GM23338 (cell line): ENCODE measurements at regions not wholly inside any gene's neighbourhood (a gene's known extent, or its start where the extent isn't known, plus 50 kb on each side); places are given as distances from the start of the nearest gene placed in this dataset.

ENCODE experiments used
- CREB1 ChIP-seq: fragments of 250-450 bp; sonication (Bioruptor Pico); IDR thresholded peaks from 2 replicates; pipeline ENCODE4 v1.5.0; 2020; ENCODE audit warnings: low read depth, mild to moderate bottlenecking, moderate library complexity
- CTCF ChIP-seq, 2 experiments: fragments of 200-600 bp in 1 of 2; sonication (generic) in 1 of 2; conservative IDR thresholded peaks; 2 replicates each; pipeline versions ENCODE4 v1.5.1 to v1.6.1; 2016 to 2017; ENCODE audit warnings: antibody characterized with exemption in 2 of 2, low read depth in 2 of 2, mild to moderate bottlenecking in 2 of 2, moderate library complexity in 1 of 2
- ETS1 ChIP-seq: IDR thresholded peaks from 2 replicates; pipeline ENCODE4 v1.6.1; 2016; ENCODE audit warnings: antibody characterized with exemption
- EZH2 ChIP-seq: fragments of 200-600 bp; sonication (generic); IDR thresholded peaks from one replicate; pipeline ENCODE4 v1.8.0; 2017; ENCODE audit warnings: antibody characterized with exemption, mild to moderate bottlenecking, low read depth; ENCODE audit not compliant: unreplicated experiment
- EZH2phosphoT487 ChIP-seq: fragments of 200-600 bp; sonication (generic); IDR thresholded peaks from one replicate; pipeline ENCODE4 v1.8.1; 2018; ENCODE audit warnings: antibody characterized with exemption; ENCODE audit not compliant: unreplicated experiment
- JUNB ChIP-seq: IDR thresholded peaks from one replicate; pipeline ENCODE4 v1.6.1; 2016; ENCODE audit warnings: antibody characterized with exemption; ENCODE audit not compliant: unreplicated experiment
- NANOG ChIP-seq: IDR thresholded peaks from 2 replicates; pipeline ENCODE4 v1.6.1; 2016; ENCODE audit warnings: antibody characterized with exemption, borderline replicate concordance
- POLR2AphosphoS5 ChIP-seq: IDR thresholded peaks from 2 replicates; pipeline ENCODE4 v1.6.1; 2016; ENCODE audit warnings: antibody characterized with exemption, low read depth
- REST ChIP-seq: IDR thresholded peaks from one replicate; pipeline ENCODE4 v1.6.1; 2018; ENCODE audit warnings: antibody characterized with exemption; ENCODE audit not compliant: unreplicated experiment
- STAT1 ChIP-seq: IDR thresholded peaks from one replicate; pipeline ENCODE4 v1.6.1; 2016; ENCODE audit warnings: antibody characterized with exemption; ENCODE audit not compliant: unreplicated experiment
- ZNF114 ChIP-seq: fragments of 250-450 bp; sonication (Bioruptor Pico); IDR thresholded peaks from 2 replicates; pipeline ENCODE4 v1.5.0; 2020; ENCODE audit warnings: mild to moderate bottlenecking, moderate library complexity

- TF ChIP-seq CTCF (conservative IDR thresholded peaks at IDR 0.05; ENCODE audit: low read depth in 2 of 2) (no peak), EZH2phosphoT487 (no peak), EZH2 (no peak), POLR2AphosphoS5 (no peak), REST (no peak), ZNF114 (CRISPR knock-in tag) (no peak), JUNB (no peak), ETS1 (no peak), CREB1 (CRISPR knock-in tag) (no peak), STAT1 (no peak), NANOG (no peak)
These were observed 91.2 kb upstream of the COL24A1 start for GRCh38 chr1:86247597-86248279.
